GM21367 (cell line): ENCODE measurements at regions not wholly inside any gene's neighbourhood (a gene's known extent, or its start where the extent isn't known, plus 50 kb on each side); places are given as distances from the start of the nearest gene placed in this dataset.

ENCODE experiments used
- ATAC-seq: cut with Tn5 transposase; IDR thresholded peaks from one replicate; pipeline ENCODE4 v1.9.1; 2021; ENCODE audit not compliant: unreplicated experiment

DNA sequence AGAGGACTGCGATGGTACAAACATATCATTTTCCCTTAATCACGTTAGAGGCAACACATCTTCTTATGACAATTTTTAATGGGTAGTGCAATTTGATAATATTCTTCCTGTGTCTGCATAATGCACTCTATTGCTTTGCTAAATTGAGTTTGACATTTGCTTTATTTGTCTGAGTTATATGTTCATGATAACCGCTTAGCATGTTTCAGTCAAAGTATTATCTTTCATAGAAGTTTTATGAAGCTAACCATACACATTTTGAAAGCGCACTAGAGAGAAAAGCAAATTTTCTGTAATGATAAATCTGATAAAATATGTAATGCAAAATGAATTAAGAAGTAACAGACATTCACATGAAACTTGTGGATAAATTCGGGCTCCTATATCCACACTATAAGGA is 1276.9 kb downstream of the ZPLD1 start:
- no peak for ATAC-seq

- no peak for ATAC-seq
Observed at GRCh38 chr3:103712320-103713008, 1277.6 kb downstream of the ZPLD1 start.

GRCh38 chr3:103729547-103729946 is 1294.7 kb downstream of the ZPLD1 start:
- ATAC-seq = no peak

- ATAC-seq = no peak
Observed at GRCh38 chr3:103730744-103731143, 1295.9 kb downstream of the ZPLD1 start.

- no peak for ATAC-seq
Observed at GRCh38 chr3:103752986-103753385, 1318.2 kb downstream of the ZPLD1 start.

DNA sequence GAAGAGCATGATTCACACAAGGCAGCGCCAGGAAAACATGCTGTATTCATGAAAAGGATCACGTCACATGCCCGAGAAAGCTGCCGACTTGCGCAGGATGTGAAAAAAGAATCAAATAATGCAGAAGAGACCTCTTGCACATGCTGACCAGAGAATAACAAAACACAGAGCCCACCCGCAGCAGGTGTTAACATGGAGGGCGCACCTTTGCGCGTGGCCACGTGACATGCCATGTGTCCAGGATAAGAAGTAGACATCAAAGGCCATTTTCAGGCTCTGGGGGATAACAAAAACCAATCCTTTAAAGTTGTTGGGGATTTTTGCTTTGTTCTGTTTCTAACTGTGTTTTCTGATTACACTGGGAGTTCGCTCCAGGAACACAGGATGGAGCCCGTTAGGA is 1332.8 kb downstream of the ZPLD1 start:
- ATAC-seq = no peak

- ATAC-seq = no peak
Observed at GRCh38 chr3:103785017-103785416, 1350.2 kb downstream of the ZPLD1 start.

DNA sequence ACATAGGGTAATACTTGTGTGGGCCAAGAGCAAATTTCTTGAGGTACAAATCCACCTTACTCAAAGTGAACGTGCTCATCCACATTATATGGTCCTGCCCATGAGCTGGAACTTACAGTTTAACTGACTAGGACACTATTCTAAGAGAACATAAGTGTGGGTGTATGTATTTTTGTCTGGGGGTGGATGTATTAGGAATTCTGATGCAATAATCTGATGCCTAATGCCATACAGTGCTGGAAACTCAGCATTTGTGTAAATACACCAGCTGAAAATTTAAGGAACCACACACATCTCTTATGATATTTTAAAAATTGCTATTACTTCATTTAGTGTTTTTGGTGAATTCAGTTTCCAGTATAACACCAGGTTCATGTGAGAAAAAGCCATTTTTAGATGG is 1350.7 kb downstream of the ZPLD1 start:
- ATAC-seq = no peak

DNA sequence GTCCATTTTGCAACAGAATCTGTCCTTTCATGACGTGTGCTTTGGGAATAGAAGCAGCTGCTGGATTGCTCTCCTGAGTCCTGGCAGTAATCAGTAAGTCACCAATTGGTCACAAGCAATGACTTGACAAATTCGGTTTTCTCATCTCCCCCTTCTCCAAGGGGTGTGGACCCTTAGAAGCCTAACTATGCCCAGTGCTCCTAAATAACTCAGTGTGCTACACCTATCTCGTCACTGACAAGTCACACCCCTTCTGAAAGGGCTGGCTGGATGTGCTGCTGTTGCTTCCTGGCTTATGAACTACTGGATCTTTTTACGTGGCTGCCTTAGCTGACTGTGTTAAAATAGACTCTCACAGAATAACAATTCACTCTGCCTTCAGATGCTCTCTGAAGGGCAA is 1351.5 kb downstream of the ZPLD1 start:
- ATAC-seq = no peak

GRCh38 chr3:103787164-103787871 is 1352.5 kb downstream of the ZPLD1 start:
- no peak for ATAC-seq

- no peak for ATAC-seq
Observed at GRCh38 chr3:103787879-103788278, 1353.1 kb downstream of the ZPLD1 start.

DNA sequence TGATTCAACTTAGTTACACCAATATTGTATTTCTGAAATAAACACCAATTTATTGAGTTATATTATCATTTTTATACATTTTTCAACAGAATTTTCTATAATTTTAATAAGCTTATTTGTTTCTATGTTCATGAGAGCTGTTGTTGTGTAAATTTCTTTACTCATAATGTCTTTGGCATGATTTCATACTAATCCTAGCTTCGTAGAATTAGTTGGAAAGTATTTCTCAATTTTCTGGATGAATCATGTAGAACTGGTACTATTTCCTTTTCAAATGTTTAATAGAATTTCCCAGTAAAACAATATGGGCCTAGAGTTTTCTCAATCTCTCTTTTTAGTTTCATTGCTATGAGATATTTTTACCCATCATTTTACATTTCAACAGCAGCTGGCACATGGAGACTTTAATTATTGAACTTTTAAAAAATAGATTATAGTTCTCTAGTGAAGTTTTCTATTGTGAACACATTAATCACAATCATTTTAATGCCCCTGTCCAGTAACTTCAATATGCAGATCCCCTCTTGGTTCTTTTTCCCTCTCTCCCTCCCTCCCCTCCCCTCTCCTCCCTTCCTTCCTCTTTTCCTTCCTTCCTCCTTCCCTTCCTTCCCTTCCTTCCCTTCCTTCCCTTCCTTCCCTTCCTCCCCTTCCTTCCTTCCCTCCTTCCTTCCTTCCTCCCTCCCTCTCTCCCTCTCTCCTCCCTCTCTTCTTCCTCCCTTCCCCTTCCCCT is 1357.1 kb downstream of the ZPLD1 start:
- no peak for ATAC-seq

DNA sequence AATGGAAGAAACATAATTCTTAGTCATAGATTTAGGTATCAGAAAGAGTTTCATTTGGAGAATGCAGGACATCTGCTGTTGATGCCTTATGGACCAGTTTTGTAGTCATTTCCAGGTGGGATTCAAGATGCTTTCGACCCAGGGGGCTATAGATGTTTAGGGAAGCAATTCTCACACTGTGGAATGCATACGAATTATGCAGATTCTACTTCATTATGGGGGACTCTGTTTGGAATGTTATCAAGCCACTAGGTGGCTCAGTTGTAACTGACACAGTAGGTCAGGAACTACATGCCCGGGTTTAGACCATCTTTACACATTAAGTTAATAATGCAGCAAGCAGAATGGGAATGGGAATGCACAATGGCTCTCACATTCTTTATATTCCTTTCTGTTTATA is 1359.8 kb downstream of the ZPLD1 start:
- no peak for ATAC-seq

DNA sequence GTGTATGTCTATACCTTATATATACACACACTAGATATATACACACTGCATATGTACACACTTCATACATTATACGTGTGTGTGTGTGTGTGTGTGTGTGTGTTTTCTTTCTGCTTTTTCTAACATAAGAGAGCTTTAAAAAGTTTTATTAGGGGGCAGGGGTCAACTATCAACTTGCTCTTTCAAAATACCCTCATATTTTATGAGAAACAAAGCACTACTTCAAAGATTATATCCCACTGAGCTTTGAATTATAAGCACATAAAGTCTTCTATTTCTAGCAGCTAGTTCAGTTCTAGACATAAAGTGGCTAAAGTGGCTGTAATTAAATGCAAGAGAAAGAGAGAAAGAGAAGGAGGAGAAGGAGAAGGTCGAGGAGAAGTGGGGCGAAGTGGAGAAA is 1361.3 kb downstream of the ZPLD1 start:
- no peak for ATAC-seq

GRCh38 chr3:103803787-103804186 is 1369.0 kb downstream of the ZPLD1 start:
- no peak for ATAC-seq

- ATAC-seq = no peak
Observed at GRCh38 chr3:103810167-103810566, 1375.4 kb downstream of the ZPLD1 start.

GRCh38 chr3:103813955-103814354 is 1379.1 kb downstream of the ZPLD1 start:
- no peak for ATAC-seq

GRCh38 chr3:103818398-103818797 is 1383.6 kb downstream of the ZPLD1 start:
- ATAC-seq = no peak

DNA sequence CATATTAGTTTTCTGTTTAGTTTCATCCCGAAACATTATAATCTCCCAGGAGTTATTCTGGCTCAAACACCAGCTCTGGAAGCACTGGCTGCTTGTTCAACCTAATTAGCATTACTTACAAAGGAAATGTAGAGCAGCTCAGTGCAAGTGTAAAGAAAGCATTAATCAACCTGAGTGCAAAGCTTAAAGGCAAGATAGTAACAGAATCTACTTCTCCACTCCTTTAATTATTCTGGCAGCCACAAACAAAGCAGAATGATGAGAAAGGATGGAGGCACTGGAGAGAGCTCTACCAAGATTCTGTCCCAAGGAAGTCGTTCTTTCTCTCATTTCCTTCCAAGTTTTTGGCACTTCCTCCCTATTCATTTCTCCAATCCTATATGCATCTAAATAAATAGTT is 1384.0 kb downstream of the ZPLD1 start:
- ATAC-seq = no peak

- no peak for ATAC-seq
Observed at GRCh38 chr3:103825586-103825985, 1390.8 kb downstream of the ZPLD1 start.

- no peak for ATAC-seq
Observed at GRCh38 chr3:103829723-103830326, 1395.0 kb downstream of the ZPLD1 start.
